ENCODE measurements at regions not wholly inside any gene's neighbourhood (a gene's known extent, or its start where the extent isn't known, plus 50 kb on each side); places are given as distances from the start of the nearest gene placed in this dataset.

DNA sequence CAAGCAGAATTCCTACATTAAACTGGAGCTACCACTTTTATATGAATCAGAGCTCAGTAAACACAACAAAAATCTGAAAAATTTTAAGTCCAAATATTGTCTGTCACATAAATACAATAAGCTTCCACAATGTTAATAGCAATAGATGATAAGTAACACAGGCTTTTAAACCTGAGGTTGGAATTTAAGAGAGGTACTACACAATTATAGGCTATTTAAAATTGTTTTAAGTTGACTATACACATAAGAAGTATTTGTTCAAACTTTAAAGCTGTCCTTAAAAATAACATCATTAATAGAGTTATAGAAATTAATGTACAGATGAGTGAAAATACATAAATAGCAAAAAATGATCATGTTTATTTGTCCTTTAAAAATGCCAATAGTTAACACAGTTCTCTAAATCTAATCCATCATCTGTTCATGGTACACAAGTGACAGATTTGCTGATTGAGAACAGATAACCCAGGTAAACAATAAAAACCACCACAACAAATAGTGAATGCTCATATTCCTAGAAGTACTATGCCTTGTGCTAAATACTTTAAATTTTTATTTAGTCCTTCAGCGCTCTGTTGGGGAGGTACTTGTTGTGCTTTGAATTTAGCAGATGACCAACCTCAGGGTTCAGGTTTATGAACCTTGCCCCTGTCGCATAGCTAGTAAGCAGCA, 382.3 kb upstream of the ID4 start:
- DNase-seq (ENCODE audit: low spot score): no peak

DNA sequence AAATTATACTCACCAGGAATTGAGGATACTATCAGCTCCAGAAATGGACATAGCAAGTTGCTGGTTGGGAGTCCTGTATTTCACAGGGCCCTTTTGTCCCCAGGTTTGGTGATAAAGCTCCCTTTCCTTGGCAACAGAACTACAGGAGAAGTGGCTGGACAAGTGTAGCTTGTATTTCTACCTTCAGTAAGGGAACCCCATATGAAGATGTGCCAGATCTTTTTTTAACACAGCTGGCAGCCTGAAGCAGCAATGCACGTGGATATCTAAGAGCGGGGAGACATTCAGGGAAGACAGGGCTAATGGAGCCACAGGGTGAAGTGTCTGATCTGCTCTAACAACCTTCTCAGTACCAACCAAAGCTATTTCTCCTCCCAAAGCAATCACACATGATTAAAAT, 373.9 kb upstream of the ID4 start:
- no peak for DNase-seq (ENCODE audit: low spot score)

DNA sequence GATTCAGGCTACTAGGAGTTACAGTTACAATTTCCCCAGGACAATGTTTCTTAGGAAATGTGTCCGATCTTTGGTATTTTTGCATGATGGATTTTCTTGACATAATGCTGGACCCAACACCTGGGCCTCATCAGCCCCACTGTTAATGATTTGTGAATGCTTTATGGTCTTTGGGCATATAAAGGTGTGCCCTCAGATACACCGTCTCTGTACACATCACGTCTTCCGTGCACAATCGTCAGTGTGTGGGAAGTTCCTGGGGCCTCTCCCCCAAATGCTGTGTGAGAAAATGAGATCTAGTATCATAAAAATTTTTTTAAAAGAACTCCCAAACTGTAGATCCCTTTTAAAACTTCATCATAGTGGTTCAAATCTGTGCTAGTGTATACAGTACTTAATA, 373.2 kb upstream of the ID4 start:
- no peak for DNase-seq (ENCODE audit: low spot score)

DNA sequence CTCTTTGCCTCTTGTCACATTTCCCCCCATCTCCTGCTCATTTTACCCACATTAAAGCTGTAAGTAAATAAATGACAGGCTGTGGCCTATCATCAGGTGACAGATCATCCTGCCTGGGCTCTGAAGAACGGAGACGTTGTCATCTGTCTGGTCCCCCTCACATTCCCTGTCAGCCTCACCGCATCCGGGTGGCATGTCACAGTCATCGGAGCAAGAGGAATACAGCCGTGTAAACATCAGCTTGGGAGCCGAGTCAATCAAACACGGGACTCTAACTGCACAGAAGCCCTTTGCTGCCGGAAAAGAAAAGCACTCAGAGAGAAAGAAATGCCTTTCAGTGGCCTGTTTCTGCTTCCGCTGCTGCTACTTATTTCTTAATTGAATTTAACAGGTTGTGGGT, 371.9 kb upstream of the ID4 start:
- DNase-seq (ENCODE audit: low spot score): no peak

DNA sequence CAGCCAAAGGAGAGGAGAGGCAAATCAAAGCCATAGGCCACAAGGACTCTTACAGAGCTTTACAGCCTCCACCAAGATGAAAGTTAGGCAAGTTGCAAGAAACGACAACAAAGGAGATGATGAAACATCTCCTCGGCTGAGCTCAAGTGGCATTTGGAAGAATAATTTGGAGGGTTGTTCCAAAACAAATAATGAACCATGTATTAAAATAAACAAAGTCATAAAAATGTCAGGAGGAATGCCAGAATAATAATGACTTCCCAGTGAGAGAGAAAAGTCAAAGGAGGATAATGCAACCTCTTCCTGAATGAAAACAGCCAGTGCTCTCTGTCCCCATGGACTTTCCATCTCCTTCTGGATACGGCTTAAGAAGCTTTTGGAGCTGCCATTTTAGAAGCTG, 371.4 kb upstream of the ID4 start:
- DNase-seq (ENCODE audit: low spot score): no peak

DNA sequence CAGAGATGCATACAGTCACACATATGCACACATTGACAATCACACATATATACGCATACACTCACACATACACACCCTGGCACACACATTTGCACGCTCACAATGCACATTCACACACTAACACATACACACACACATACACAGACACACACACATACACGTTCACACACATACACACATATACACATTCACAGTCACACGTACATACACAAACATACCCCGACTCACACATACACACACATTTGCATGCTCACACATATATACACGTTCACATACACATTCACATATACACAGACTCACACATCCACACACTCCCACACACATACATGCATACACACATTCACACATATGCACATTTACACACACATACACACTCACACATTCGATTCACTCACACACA, 366.8 kb upstream of the ID4 start:
- no peak for DNase-seq (ENCODE audit: low spot score)

DNA sequence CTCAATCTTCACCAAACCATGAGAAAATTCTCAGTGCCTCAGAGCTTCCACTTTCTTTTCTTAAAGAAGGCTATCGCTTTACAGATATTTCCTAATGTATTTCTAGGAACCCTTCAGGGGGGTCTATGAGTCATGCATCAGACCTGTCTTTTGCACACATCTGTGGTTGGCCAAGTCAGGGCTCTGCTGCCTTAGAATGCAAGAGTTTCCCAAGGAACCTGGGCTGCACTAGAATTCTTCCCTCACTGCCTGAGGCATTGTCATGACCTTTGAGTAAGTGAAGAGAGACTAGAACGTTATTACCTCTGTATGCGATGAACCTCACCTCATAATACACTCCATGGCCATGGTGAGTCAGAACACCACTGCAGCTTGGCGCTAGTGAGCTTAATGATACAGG, 365.0 kb upstream of the ID4 start:
- DNase-seq (ENCODE audit: low spot score): no peak

DNA sequence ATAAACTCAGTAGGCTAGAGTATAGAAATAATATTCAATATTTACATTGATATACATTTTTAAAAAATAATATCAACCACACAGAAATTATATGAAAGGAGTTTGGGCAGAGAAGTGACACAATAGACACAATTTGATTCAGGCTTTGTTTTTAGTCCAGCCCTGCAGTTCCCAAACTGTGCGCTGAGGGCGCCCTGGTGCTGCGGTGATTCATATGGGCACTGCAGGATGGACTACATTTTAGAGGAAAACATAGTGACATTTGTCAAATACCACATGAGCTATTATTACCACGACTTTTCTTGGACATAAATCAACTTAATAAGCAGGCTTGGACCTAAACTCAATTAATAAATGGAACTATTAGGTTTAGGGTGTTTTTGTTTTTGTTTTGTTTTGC, 364.3 kb upstream of the ID4 start:
- peak; percentile 51 for DNase-seq (ENCODE audit: low spot score)

DNA sequence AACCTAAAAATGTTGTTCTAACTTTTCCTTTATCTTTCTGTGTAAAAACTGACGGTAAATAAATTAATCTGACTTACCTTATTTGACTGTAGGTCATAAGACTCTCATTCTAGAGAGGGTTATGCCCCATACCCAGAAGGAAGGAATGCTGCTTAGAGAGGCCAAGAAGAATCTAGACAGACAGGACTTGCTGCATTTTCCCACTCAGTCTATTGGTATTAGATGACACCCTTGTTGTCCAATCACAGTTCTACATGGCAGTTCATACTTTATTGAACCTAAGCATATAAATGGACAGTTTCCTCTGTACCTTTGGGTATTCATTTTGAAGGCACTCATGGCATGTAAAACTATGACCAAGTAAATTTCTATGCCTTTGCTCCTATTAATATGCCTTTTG, 359.6 kb upstream of the ID4 start:
- no peak for DNase-seq (ENCODE audit: low spot score)

DNA sequence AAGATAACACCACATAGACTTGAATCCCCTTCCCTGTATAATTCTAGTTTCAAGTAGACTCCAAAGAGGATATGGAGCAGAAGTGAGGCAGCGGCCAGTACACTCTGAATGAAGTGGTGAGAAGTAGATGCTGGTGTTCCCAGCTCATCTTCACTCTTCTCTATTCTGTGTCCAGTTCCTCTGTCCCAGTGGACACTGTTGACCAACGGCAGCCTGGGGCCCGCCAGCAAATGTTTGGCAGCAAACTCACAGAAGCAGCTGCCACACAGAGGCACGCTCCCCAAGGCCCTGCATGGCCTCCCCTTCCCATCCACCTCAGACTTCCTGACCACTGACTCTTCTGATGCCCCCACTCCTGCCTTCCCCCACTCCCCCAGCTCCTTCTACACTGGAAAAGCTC, 358.9 kb upstream of the ID4 start:
- no peak for DNase-seq (ENCODE audit: low spot score)

DNA sequence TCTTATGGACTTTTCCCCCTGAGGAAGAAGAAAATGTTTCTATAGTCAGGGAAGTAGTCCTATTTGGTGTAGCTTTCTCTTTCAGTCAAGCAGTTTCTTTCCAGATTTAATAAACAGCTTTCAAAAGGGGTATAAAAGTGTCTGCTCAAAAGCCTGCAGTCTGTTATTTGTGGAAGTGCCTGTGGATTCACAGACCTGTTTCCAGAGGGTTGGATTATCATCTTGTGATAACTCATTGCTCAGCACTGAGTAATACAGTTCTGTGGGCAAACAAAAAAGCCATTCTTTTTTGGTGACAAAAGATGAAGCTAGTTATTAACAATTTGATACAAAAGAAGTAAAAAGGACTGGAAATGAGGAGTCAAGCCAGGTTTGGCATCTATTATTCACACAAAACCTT, 358.2 kb upstream of the ID4 start:
- no peak for DNase-seq (ENCODE audit: low spot score)

DNA sequence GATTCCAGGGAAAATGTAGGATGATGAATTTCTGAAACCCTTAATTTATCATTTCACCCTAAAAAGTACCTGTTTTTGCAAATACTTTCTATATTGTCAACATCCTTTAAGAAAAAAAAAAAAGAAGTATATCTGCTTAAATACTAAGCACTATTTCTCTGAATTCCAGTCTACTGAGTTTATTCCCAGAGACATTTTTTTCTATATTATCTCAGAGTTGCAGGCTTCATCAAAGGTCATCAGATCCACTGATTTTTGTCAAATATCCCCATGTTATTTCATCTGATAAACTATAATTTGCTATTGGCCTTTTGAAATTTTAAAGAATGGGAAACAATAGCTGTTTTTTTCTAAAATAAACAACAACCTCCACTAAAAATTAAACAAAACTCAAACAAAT, 357.6 kb upstream of the ID4 start:
- no peak for DNase-seq (ENCODE audit: low spot score)

DNA sequence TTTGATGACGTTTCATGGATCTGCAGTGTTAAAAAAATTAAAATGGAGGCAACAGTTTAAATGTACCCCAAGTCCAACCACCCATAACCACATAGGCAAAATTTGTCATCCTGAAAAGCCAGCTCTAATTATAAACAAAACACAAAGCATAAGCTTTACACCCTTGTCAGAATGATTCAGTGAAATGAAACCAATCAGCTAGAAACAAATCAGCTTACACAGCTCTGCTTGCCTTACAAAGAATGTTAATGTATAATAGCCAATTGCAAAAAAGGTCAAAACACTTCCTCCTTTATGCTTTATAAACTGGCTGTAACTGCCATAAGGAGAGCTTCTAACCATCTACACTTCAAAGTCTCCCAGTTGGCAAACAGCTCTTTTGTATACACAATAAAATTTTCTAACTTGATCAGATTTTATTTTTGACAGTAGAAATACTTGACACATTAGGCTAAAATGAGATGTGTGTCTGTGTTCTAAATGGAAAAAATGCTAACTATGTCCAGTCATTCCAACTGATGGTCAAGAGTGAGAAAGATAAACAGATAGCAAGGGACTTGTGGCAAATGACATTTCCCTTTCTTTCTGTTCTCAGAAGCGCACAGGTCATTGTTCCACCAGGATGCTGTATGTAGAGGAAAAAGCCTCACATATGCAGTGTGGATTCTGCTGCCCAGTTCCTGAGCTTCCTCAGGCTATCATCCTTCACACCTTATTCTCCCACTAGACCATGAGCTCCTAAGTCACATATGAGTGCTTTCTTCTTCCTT, 344.3 kb upstream of the ID4 start:
- DNase-seq (ENCODE audit: low spot score): no peak

DNA sequence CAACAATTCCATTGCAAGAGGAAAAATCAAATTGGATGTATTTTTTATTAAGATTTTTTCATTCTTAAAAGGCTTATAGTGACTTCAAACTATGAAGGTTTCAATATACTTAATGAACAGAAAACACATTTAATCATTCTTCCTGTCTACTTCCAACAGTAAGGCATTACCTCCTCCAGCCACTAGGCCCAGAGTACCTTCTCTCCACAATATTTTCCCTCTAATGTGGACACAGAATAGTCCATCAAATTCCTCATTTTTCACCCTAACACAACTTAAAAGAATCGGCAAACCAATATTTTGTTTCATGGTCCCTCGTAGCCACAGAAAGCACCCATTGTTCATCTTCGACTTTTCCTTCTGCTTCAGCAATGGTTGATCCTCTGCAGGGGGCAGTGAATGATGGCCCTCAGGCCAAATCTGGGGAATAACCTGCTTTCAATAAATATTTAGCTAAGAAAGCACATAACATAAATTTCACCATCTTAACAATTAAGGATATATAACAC, 335.4 kb upstream of the ID4 start:
- DNase-seq (ENCODE audit: low spot score): no peak

DNA sequence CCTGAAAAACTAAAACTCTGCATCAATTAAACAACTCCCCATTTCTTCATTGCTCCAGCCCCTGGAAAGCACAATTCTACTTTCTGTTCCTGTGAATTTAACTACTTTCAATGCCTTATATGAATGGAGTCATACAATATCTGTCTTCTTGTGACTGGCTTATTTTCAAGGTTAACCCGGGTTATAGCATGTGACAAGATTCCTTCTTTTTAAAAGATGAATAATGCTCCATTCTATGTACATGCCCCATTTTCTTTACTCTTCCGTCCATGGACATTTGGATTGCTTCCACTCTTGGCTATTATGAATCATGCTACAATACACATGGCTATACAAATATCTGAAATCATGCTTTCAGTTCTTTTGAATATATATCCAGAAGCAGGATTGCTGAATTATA, 334.9 kb upstream of the ID4 start:
- DNase-seq (ENCODE audit: low spot score): no peak

DNA sequence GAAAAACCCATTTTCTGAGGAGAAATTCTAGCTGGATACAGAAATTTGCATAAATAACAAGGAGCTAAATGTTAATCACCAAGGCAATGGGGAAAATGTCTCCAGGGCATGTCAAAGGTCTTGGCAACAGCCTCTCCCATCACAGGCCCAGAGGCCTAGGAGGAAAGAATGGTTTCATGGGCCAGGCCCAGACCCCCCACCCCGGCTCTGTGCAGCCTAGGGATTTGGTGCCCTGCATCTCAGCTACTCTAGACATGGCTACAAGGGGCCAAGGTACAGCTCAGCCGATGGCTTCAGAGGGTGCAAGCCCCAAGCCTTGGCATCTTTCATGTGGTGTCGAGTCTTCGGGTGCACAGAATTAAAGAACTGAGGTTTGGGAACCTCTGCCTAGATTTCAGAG, 321.2 kb upstream of the ID4 start:
- no peak for DNase-seq (ENCODE audit: low spot score)

DNA sequence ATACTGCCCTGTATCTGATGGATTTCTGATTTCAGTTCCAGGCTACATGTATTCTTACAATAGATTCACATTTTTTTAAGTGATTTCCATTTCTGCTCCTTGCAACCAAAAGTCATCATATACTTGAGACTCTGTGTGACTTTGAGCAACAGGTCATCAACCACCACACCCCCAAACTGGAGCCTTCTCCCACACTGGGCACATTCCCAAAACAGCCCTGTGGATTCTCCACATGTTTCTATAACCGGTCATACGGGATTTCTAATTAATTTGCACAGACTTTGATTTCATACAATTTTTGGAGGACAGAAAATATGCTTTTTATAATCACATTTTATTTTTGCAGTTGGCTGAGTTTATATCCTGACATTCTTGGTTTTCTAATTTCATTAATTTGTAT, 317.2 kb upstream of the ID4 start:
- DNase-seq (ENCODE audit: low spot score): no peak

DNA sequence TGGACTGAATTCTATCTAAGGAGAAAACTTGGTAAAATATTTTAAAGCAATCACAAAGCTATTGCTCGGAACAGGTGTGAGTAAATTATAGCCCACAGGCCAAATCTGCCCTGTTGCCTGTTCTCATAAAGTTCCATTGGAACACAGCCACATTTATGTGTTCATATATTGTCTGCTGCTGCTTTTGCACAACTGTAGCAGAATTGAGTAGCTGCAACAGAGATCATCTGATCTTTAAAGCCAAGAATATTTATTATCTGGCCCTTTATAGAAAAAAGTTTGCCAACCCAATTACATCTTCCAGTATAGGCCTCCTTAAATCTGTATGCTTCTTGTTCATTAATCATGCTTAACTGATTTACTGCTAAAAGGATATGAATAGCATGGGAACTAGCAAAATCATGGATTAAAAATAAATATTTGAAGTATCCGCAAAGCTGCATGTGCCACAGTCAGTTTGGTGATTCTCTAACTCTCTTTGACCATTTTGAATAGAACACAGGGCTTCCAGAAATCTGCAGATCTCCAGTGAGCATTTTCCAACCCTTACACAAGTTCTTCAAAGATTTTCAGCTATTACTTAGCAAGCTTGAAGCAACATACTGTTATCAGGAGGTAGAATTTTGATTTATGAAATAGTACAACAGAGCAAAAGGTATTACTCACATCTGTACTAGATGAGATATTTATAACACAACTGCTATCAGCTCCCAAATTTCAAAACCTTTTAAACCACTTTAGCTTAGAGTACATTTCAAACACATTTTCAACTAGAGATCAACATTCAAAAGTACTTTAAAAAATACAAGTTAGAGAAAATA, 312.6 kb upstream of the ID4 start:
- no peak for DNase-seq (ENCODE audit: low spot score)

DNA sequence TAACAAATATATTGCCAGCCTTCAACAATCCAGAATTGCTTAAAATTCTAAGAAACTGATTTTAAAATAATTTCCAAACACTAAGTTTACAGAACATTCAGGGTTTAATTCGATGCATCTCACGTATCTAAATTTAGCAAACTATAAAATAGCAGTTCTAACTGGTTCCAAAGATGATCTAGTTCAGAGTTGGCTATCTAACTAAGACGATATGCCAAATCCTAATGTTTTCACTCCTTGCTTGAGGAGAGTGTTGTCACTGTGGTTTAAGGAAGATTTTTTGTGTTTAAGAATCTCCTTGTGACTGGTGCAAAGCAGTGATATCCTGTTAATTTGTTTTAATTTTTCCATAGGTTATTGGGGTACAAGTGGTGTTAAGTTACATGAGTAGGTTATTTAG, 311.5 kb upstream of the ID4 start:
- no peak for DNase-seq (ENCODE audit: low spot score)

DNA sequence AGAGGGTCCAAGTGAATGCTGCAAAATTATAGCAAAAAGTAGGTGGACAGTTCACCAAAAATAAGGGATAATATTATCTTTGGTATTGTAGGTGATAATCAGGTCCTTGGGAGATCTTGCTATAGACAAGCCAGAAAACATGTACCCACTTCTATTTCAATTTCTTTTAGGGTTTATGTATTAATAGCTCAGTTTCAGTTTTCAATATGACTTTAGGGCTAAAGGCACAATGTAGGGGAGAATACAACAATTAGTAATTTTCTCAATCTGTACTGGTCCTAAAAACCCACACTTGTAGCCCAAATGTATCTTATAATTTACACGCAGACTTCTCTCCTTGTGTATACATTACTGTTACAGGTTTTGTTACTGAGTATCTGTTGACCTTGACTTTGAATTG, 307.0 kb upstream of the ID4 start:
- DNase-seq (ENCODE audit: low spot score): no peak

DNA sequence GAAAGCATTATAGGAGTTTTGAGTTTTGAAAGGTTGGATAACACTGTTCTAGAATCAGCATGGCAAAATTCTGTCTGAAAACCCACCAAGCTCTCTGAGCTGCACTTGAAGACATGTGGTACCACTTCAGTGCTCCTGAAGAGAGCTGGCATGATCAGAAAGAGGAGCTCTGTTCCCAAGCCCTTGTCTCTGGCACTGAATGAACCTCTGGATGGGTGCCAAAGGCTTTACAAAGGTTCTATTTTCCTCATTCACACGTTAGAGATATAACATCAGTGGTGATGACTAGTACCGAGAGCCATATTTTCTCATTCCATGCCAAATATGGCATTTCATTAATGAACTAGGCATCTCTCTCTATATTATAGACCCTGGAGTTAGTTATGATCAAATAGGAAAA, 301.8 kb upstream of the ID4 start:
- no peak for DNase-seq (ENCODE audit: low spot score)

DNA sequence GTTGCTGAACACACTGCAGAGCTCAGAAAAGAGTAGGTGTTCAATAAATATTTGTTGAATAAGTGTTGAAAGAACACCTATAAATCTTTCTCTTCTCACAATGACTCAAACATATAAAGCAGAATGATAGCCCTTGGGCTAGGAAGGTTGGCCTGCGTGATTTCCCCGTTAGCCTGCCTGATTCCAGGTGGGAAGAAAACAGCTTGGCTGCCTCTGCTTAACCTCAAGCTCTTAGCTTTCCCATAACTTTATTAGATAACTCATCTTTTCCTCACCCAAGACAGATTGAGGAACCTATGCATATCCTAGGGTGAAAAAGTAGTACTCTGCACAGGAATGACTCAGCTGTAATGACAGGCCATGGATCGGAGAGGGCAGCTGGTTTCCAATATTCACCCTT, 300.3 kb upstream of the ID4 start:
- DNase-seq (ENCODE audit: low spot score): no peak

DNA sequence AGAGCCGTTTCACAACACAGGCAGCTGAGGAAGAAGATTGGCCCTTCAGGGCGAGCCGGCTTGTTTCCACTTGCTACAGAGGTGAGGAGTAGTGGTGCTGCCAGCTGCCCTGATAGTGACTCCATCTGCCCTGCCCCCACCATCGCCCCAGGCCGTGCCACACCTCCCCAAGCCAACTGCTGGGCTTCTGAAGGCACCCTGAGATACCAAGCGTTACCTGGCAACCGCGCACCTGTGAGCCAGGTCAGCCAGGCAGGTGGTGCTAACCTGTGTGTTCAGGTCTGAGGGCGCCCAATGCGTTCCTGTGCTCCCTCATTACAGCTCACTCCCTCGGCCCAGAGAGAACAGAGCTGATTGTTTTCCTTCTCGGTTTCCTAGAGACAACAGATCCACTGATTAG, 299.1 kb upstream of the ID4 start:
- no peak for DNase-seq (ENCODE audit: low spot score)

All from NAMALWA (cell line).